ENCODE measurements at regions not wholly inside any gene's neighbourhood (a gene's known extent, or its start where the extent isn't known, plus 50 kb on each side); places are given as distances from the start of the nearest gene placed in this dataset.

DNA sequence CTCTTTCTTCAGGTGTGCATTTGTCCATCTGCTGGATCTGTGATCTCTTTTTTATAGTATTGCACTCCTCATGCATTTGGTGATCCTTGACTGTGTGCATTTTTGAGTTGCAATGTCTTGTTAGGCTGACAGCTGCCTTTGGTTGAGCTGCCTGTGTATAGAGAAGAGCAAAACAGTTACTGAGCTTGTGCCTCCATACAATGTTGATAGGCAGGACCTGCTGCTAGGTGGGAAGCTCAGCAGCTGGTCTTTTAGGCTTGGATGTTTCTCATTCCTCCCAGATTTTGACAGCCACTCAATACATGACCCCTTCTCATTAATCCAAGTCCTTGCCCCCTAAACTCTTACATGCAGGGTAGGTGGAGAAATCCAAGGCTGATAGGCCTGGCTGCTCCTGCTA, 74.8 kb upstream of the PIAS1 start:
- TF ChIP-seq, protein P1, sequence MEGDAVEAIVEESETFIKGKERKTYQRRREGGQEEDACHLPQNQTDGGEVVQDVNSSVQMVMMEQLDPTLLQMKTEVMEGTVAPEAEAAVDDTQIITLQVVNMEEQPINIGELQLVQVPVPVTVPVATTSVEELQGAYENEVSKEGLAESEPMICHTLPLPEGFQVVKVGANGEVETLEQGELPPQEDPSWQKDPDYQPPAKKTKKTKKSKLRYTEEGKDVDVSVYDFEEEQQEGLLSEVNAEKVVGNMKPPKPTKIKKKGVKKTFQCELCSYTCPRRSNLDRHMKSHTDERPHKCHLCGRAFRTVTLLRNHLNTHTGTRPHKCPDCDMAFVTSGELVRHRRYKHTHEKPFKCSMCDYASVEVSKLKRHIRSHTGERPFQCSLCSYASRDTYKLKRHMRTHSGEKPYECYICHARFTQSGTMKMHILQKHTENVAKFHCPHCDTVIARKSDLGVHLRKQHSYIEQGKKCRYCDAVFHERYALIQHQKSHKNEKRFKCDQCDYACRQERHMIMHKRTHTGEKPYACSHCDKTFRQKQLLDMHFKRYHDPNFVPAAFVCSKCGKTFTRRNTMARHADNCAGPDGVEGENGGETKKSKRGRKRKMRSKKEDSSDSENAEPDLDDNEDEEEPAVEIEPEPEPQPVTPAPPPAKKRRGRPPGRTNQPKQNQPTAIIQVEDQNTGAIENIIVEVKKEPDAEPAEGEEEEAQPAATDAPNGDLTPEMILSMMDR (IDR thresholded peaks at IDR 0.05), result no peak
- TF ChIP-seq, protein P2, sequence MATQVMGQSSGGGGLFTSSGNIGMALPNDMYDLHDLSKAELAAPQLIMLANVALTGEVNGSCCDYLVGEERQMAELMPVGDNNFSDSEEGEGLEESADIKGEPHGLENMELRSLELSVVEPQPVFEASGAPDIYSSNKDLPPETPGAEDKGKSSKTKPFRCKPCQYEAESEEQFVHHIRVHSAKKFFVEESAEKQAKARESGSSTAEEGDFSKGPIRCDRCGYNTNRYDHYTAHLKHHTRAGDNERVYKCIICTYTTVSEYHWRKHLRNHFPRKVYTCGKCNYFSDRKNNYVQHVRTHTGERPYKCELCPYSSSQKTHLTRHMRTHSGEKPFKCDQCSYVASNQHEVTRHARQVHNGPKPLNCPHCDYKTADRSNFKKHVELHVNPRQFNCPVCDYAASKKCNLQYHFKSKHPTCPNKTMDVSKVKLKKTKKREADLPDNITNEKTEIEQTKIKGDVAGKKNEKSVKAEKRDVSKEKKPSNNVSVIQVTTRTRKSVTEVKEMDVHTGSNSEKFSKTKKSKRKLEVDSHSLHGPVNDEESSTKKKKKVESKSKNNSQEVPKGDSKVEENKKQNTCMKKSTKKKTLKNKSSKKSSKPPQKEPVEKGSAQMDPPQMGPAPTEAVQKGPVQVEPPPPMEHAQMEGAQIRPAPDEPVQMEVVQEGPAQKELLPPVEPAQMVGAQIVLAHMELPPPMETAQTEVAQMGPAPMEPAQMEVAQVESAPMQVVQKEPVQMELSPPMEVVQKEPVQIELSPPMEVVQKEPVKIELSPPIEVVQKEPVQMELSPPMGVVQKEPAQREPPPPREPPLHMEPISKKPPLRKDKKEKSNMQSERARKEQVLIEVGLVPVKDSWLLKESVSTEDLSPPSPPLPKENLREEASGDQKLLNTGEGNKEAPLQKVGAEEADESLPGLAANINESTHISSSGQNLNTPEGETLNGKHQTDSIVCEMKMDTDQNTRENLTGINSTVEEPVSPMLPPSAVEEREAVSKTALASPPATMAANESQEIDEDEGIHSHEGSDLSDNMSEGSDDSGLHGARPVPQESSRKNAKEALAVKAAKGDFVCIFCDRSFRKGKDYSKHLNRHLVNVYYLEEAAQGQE (IDR thresholded peaks at IDR 0.05; ENCODE audit: insufficient read depth in 1 of 2, low read depth in 2 of 2, low read length in 1 of 2), result no peak
- TF ChIP-seq POLR2AphosphoS5 (IDR thresholded peaks at IDR 0.05; ENCODE audit: low read depth, low read length), result no peak

All from Panc1 (cell line).